ENCODE measurements at regions not wholly inside any gene's neighbourhood (a gene's known extent, or its start where the extent isn't known, plus 50 kb on each side); places are given as distances from the start of the nearest gene placed in this dataset.

DNA sequence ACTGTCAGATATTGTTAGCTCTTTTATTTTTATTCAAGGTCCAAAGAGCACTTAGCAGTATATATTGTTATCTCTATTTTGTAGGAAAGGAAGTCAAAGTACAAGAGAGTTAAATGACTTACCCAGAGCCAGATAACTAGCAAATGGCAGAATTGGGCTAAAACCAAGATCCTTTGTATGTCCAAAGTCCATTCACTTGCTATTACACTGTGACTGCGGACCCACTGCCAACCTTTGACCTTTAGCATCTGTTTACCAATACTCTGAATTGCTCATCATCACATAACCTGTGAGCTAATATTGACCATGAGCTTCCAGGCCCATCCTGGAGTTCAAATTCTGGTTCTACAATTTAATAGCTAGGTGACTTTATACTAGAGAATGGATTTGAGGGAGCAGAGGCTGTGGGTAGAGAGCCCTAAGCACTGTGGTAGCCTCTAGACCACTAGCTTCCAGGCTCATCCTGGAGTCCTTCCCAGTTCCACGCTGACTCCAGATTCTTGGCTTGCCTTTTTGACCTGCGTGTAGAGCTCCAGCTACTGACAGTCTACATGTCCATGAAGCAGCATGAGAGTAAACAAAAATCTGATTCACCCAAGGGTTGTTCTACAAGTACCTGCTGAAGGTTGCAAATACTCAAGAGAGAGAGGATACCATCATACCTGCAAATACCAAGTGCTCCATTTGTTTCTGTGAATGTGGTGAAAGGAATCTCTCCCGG is 424.0 kb downstream of the SH3GL2 start:
- H3K9me3 ChIP-seq (ENCODE audit: low read length): peaks cover 8% of the 10 kb centered on the region

More for the DNA sequence above, 424.0 kb downstream of the SH3GL2 start:
- Histone ChIP-seq H3K4me1 (ENCODE audit: insufficient read depth, low read length) (no peaks in the 10 kb centered on the region), H3K4me3 (replicated peaks in 1 of 3; ENCODE audit: insufficient read depth in 1 of 3, low read depth in 2 of 3, low read length in 3 of 3) (no peak overlapping the region), H3K9ac (ENCODE audit: insufficient read depth, low read depth, low read length) (no peak overlapping the region), H2AFZ (ENCODE audit: low read length) (no peak overlapping the region), H3K4me2 (ENCODE audit: low read depth, low read length) (no peak overlapping the region), H3K27ac (ENCODE audit: extremely low read length, insufficient read depth, low read length) (no peak overlapping the region), H3K27me3 (ENCODE audit: control insufficient read depth in 1 of 2, insufficient read depth in 2 of 2, low read length in 2 of 2) (no peaks in the 10 kb centered on the region), H3K36me3 (replicated peaks in 1 of 2; ENCODE audit: control insufficient read depth in 1 of 2, insufficient read depth in 2 of 2, low read length in 2 of 2) (no peaks in the 10 kb centered on the region), H4K20me1 (ENCODE audit: insufficient read depth, low read length) (no peaks in the 10 kb centered on the region), H3K79me2 (ENCODE audit: insufficient read depth, low read length) (no peaks in the 10 kb centered on the region)
- ChIA-PET POLR2A (no interaction called here), CTCF (ENCODE audit: low intra/inter-chr PET ratio, low total read pairs) (no interaction called here)
- TF ChIP-seq HNF4G (IDR thresholded peaks at IDR 0.05; ENCODE audit: borderline replicate concordance, low read depth, low read length): 0 out of 2 replicates have a peak, but pooled peaks have one; percentile 12
- TF ChIP-seq HNF4G (CRISPR knock-in tag; IDR thresholded peaks at IDR 0.05; ENCODE audit: borderline replicate concordance, low read depth): no peak
- TF ChIP-seq HHEX (CRISPR knock-in tag; IDR thresholded peaks at IDR 0.05): no peak
- TF ChIP-seq NFE2 (CRISPR knock-in tag; IDR thresholded peaks at IDR 0.05): no peak
- TF ChIP-seq, protein P1, sequence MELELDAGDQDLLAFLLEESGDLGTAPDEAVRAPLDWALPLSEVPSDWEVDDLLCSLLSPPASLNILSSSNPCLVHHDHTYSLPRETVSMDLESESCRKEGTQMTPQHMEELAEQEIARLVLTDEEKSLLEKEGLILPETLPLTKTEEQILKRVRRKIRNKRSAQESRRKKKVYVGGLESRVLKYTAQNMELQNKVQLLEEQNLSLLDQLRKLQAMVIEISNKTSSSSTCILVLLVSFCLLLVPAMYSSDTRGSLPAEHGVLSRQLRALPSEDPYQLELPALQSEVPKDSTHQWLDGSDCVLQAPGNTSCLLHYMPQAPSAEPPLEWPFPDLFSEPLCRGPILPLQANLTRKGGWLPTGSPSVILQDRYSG (CRISPR knock-in tag; IDR thresholded peaks at IDR 0.05): no peak
- no peak for TF ChIP-seq ZNF629 (CRISPR knock-in tag; conservative IDR thresholded peaks at IDR 0.05)
- TF ChIP-seq MED1 (CRISPR knock-in tag; IDR thresholded peaks at IDR 0.05): no peak
- no peak for TF ChIP-seq SAP130 (CRISPR knock-in tag; IDR thresholded peaks at IDR 0.05; ENCODE audit: low read depth)
- TF ChIP-seq ZSCAN29 (CRISPR knock-in tag; conservative IDR thresholded peaks at IDR 0.05): no peak
- no peak for TF ChIP-seq KLF16 (CRISPR knock-in tag; IDR thresholded peaks at IDR 0.05)
- TF ChIP-seq ZNF350 (CRISPR knock-in tag; IDR thresholded peaks at IDR 0.05; ENCODE audit: borderline replicate concordance, low read depth): no peak
- TF ChIP-seq, protein P2, sequence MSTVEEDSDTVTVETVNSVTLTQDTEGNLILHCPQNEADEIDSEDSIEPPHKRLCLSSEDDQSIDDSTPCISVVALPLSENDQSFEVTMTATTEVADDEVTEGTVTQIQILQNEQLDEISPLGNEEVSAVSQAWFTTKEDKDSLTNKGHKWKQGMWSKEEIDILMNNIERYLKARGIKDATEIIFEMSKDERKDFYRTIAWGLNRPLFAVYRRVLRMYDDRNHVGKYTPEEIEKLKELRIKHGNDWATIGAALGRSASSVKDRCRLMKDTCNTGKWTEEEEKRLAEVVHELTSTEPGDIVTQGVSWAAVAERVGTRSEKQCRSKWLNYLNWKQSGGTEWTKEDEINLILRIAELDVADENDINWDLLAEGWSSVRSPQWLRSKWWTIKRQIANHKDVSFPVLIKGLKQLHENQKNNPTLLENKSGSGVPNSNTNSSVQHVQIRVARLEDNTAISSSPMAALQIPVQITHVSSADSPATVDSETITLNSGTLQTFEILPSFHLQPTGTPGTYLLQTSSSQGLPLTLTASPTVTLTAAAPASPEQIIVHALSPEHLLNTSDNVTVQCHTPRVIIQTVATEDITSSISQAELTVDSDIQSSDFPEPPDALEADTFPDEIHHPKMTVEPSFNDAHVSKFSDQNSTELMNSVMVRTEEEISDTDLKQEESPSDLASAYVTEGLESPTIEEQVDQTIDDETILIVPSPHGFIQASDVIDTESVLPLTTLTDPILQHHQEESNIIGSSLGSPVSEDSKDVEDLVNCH (CRISPR knock-in tag; IDR thresholded peaks at IDR 0.05): no peak
- no peak for TF ChIP-seq NFIC (IDR thresholded peaks at IDR 0.05; ENCODE audit: low read length)
- TF ChIP-seq, protein P3, sequence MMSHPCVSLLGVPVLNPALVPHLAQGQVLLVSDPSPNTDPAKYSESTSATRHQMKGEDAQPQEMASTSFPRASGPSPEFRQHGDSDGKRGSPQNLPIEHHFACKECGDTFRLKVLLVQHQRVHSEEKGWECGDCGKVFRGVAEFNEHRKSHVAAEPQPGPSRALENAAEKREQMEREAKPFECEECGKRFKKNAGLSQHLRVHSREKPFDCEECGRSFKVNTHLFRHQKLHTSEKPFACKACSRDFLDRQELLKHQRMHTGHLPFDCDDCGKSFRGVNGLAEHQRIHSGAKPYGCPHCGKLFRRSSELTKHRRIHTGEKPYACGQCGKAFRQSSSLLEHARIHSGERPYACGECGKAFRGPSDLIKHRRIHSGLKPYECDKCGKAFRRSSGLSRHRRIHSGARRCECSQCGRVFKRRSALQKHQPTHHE (CRISPR knock-in tag; IDR thresholded peaks at IDR 0.05; ENCODE audit: borderline replicate concordance): no peak
- TF ChIP-seq HNF4A (CRISPR knock-in tag; IDR thresholded peaks at IDR 0.05): peak; percentile 23; the same call in 1 of the 2 replicates
- no peak for TF ChIP-seq JUNB (CRISPR knock-in tag; IDR thresholded peaks at IDR 0.05; ENCODE audit: borderline replicate concordance)
- TF ChIP-seq IRX3 (CRISPR knock-in tag; IDR thresholded peaks at IDR 0.05; ENCODE audit: borderline replicate concordance, low read depth): no peak
- 42% methylated on average over 4 of the region's 4 CpGs for WGBS (ENCODE audit: low lambda C conversion rate)
- intact Hi-C loops (cut with micrococcal nuclease; ENCODE audit: unreplicated experiment): no loop called here
- ATAC-seq (no peak; the same call in 2 of the 3 replicates), FAIRE-seq (no peak), DNase-seq (ENCODE audit: low spot score) (no peak)
- no TSS peak for BruUV-seq (replicated peaks)
- in situ Hi-C loops (cut with HindIII; ENCODE audit: extremely low pct_ligation_motif_present, low pct_unique_long_range_greater_than_20kb): no loop called here

Data from HepG2 (cell line).